ENCODE measurements at regions not wholly inside any gene's neighbourhood (a gene's known extent, or its start where the extent isn't known, plus 50 kb on each side); places are given as distances from the start of the nearest gene placed in this dataset.

- no peak for DNase-seq (ENCODE audit: low read depth, low spot score)
These were observed 56.2 kb upstream of the BTBD3 start for GRCh38 chr20:11861479-11861878.

GRCh38 chr20:11867291-11867919 is 50.3 kb upstream of the BTBD3 start:
- no peak for DNase-seq (ENCODE audit: low read depth, low spot score)

Measured in astrocyte of the hippocampus (primary cell).